ENCODE measurements at regions not wholly inside any gene's neighbourhood (a gene's known extent, or its start where the extent isn't known, plus 50 kb on each side); places are given as distances from the start of the nearest gene placed in this dataset.

DNA sequence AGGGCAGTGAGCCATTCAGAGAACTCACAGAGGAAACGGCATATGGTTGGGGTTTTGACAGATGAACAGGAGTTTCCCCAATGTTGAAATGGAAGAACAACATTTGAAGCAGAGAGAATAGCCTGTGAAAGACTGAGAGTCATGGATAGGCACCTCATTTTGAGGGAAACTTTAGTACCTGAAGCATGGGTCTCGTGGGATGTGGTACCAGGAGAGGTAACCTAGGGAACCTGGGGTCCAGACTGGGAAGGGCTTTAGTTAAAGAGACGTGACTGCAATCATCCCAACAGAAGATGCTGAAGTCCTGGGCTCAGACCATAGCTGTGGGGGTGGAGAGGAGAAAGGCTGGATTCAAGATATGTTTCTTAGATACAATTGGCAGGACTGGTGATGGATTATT is 137.8 kb upstream of the CCL2 start:
- Histone ChIP-seq H3K79me2 (ENCODE audit: insufficient read depth, low read length) (no peaks in the 10 kb centered on the region), H3K27me3 (ENCODE audit: insufficient read depth, low read length) (no peaks in the 10 kb centered on the region; the same call in 1 of the 2 replicates), H3K27ac (ENCODE audit: low read depth, low read length, poor library complexity, severe bottlenecking) (no peak overlapping the region), H3K36me3 (ENCODE audit: insufficient read depth, low read length) (no peaks in the 10 kb centered on the region), H3K4me1 (ENCODE audit: insufficient read depth, low read length, severe bottlenecking) (no peaks in the 10 kb centered on the region), H4K20me1 (ENCODE audit: insufficient read depth, low read length) (no peaks in the 10 kb centered on the region), H2AFZ (ENCODE audit: low read length) (no peak overlapping the region), H3K4me2 (ENCODE audit: low read length) (no peak overlapping the region), H3F3A (ENCODE audit: insufficient read depth, low read length) (no peaks in the 10 kb centered on the region), H3K4me3 (ENCODE audit: low read depth, low read length, poor library complexity, severe bottlenecking) (no peak overlapping the region), H3K9me2 (ENCODE audit: low read depth, low read length) (no peaks in the 10 kb centered on the region), H3K9ac (ENCODE audit: low read length) (no peak overlapping the region), H3K9me3 (ENCODE audit: low read length) (no peaks in the 10 kb centered on the region)
- TF ChIP-seq, protein P1, sequence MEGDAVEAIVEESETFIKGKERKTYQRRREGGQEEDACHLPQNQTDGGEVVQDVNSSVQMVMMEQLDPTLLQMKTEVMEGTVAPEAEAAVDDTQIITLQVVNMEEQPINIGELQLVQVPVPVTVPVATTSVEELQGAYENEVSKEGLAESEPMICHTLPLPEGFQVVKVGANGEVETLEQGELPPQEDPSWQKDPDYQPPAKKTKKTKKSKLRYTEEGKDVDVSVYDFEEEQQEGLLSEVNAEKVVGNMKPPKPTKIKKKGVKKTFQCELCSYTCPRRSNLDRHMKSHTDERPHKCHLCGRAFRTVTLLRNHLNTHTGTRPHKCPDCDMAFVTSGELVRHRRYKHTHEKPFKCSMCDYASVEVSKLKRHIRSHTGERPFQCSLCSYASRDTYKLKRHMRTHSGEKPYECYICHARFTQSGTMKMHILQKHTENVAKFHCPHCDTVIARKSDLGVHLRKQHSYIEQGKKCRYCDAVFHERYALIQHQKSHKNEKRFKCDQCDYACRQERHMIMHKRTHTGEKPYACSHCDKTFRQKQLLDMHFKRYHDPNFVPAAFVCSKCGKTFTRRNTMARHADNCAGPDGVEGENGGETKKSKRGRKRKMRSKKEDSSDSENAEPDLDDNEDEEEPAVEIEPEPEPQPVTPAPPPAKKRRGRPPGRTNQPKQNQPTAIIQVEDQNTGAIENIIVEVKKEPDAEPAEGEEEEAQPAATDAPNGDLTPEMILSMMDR (IDR thresholded peaks at IDR 0.05; ENCODE audit: low read length) = no peak
- TF ChIP-seq EZH2 (IDR thresholded peaks at IDR 0.05; ENCODE audit: borderline replicate concordance, low read length) = no peak

GRCh38 chr17:34117811-34118210 is 137.3 kb upstream of the CCL2 start:
- H3K27ac ChIP-seq (ENCODE audit: low read depth, low read length, poor library complexity, severe bottlenecking) = no peak overlapping the region
- no peaks in the 10 kb centered on the region for H3K27me3 ChIP-seq (ENCODE audit: insufficient read depth, low read length)
- H3F3A ChIP-seq (ENCODE audit: insufficient read depth, low read length) = no peaks in the 10 kb centered on the region
- no peak overlapping the region for H3K4me3 ChIP-seq (ENCODE audit: low read depth, low read length, poor library complexity, severe bottlenecking)
- no peak overlapping the region for H2AFZ ChIP-seq (ENCODE audit: low read length)
- no peak overlapping the region for H3K9ac ChIP-seq (ENCODE audit: low read length)
- TF ChIP-seq EZH2 (IDR thresholded peaks at IDR 0.05; ENCODE audit: borderline replicate concordance, low read length) = no peak
- TF ChIP-seq, protein P1 (IDR thresholded peaks at IDR 0.05; ENCODE audit: low read length) = no peak
- H4K20me1 ChIP-seq (ENCODE audit: insufficient read depth, low read length) = no peaks in the 10 kb centered on the region
- no peak overlapping the region for H3K4me2 ChIP-seq (ENCODE audit: low read length)
- H3K4me1 ChIP-seq (ENCODE audit: insufficient read depth, low read length, severe bottlenecking) = no peaks in the 10 kb centered on the region
- H3K9me3 ChIP-seq (ENCODE audit: low read length) = no peaks in the 10 kb centered on the region
- no peaks in the 10 kb centered on the region for H3K9me2 ChIP-seq (ENCODE audit: low read depth, low read length)
- no peaks in the 10 kb centered on the region for H3K79me2 ChIP-seq (ENCODE audit: insufficient read depth, low read length)
- H3K36me3 ChIP-seq (ENCODE audit: insufficient read depth, low read length) = no peaks in the 10 kb centered on the region

GRCh38 chr17:34118564-34118963 is 136.5 kb upstream of the CCL2 start:
- H3F3A ChIP-seq (ENCODE audit: insufficient read depth, low read length) = no peaks in the 10 kb centered on the region
- H2AFZ ChIP-seq (ENCODE audit: low read length) = no peak overlapping the region
- no peak overlapping the region for H3K4me3 ChIP-seq (ENCODE audit: low read depth, low read length, poor library complexity, severe bottlenecking)
- no peaks in the 10 kb centered on the region for H3K36me3 ChIP-seq (ENCODE audit: insufficient read depth, low read length)
- no peaks in the 10 kb centered on the region for H3K27me3 ChIP-seq (ENCODE audit: insufficient read depth, low read length)
- H3K4me1 ChIP-seq (ENCODE audit: insufficient read depth, low read length, severe bottlenecking) = no peaks in the 10 kb centered on the region
- H3K9me2 ChIP-seq (ENCODE audit: low read depth, low read length) = no peaks in the 10 kb centered on the region
- no peaks in the 10 kb centered on the region for H3K9me3 ChIP-seq (ENCODE audit: low read length)
- H3K79me2 ChIP-seq (ENCODE audit: insufficient read depth, low read length) = no peaks in the 10 kb centered on the region
- TF ChIP-seq, protein P1 (IDR thresholded peaks at IDR 0.05; ENCODE audit: low read length) = no peak
- TF ChIP-seq EZH2 (IDR thresholded peaks at IDR 0.05; ENCODE audit: borderline replicate concordance, low read length) = no peak
- no peak overlapping the region for H3K27ac ChIP-seq (ENCODE audit: low read depth, low read length, poor library complexity, severe bottlenecking)
- H4K20me1 ChIP-seq (ENCODE audit: insufficient read depth, low read length) = no peaks in the 10 kb centered on the region
- H3K9ac ChIP-seq (ENCODE audit: low read length) = no peak overlapping the region
- H3K4me2 ChIP-seq (ENCODE audit: low read length) = no peak overlapping the region
